Liver (tissue), 8 donors: ENCODE measurements at regions not wholly inside any gene's neighbourhood (a gene's known extent, or its start where the extent isn't known, plus 50 kb on each side); places are given as distances from the start of the nearest gene placed in this dataset.

Experiments used
- DNase-seq: peaks from one replicate; pipeline ENCODE4 v3.0.0-alpha.2; 2017; ENCODE audit warnings: low spot score
- H3K27ac ChIP-seq, 2 donors: one replicate each; pipeline ENCODE4 v1.7.0; 2013; ENCODE audit warnings: inconsistent platforms in 2 of 2, low read length in 2 of 2, control low read depth in 1 of 2, low read depth in 1 of 2, mild to moderate bottlenecking in 1 of 2
- H3K27me3 ChIP-seq, 4 donors: one replicate each; pipeline versions ENCODE4 v1.6.1 to v1.7.0; 2013; ENCODE audit warnings: low read length in 3 of 4, inconsistent platforms in 1 of 4, mild to moderate bottlenecking in 1 of 4, moderate library complexity in 1 of 4; ENCODE audit not compliant: control insufficient read depth in 4 of 4, insufficient read depth in 4 of 4
- H3K36me3 ChIP-seq, 4 donors: one replicate each; pipeline versions ENCODE4 v1.6.1 to v1.7.0; 2013; ENCODE audit warnings: low read length in 3 of 4, mild to moderate bottlenecking in 3 of 4, low read depth in 1 of 4, moderate library complexity in 1 of 4; ENCODE audit not compliant: control insufficient read depth in 4 of 4, insufficient read depth in 3 of 4
- H3K4me1 ChIP-seq, 4 donors: one replicate each; pipeline versions ENCODE4 v1.6.1 to v1.7.0; 2013; ENCODE audit warnings: low read length in 3 of 4, mild to moderate bottlenecking in 3 of 4, moderate library complexity in 1 of 4; ENCODE audit not compliant: control insufficient read depth in 4 of 4, insufficient read depth in 4 of 4
- H3K4me3 ChIP-seq, 3 donors: one replicate each; pipeline versions ENCODE4 v1.6.1 to v1.7.0; 2013; ENCODE audit warnings: low read length in 3 of 3, control low read depth in 1 of 3, low read depth in 1 of 3, mild to moderate bottlenecking in 1 of 3
- H3K9ac ChIP-seq, 2 donors: one replicate each; pipeline ENCODE4 v1.7.0; 2013; ENCODE audit warnings: low read length in 2 of 2, mild to moderate bottlenecking in 2 of 2, moderate library complexity in 2 of 2, control low read depth in 1 of 2, low read depth in 1 of 2
- H3K9me3 ChIP-seq, 4 donors: one replicate each; pipeline versions ENCODE4 v1.6.1 to v1.7.0; 2013; ENCODE audit warnings: low read length in 3 of 4; ENCODE audit not compliant: control insufficient read depth in 4 of 4
- ATF3 ChIP-seq: IDR thresholded peaks from 2 replicates; pipeline ENCODE4 v1.6.1; 2016; ENCODE audit warnings: antibody characterized with exemption
- CTCF ChIP-seq: fragments of 150-350 bp; IDR thresholded peaks from 2 replicates; pipeline ENCODE4 v1.5.1; 2017; ENCODE audit warnings: improper control_type of control experiment, low read depth, low read length; ENCODE audit not compliant: missing input control
- EGR1 ChIP-seq, 2 donors: IDR thresholded peaks; 2 replicates each; pipeline ENCODE4 v1.6.1; 2016 to 2018; ENCODE audit warnings: antibody characterized with exemption in 2 of 2, low read depth in 2 of 2
- FOXA1 ChIP-seq: IDR thresholded peaks from 2 replicates; pipeline ENCODE4 v1.6.1; 2016; ENCODE audit warnings: antibody characterized with exemption
- FOXA2 ChIP-seq: IDR thresholded peaks from 2 replicates; pipeline ENCODE4 v1.6.1; 2016; ENCODE audit warnings: antibody characterized with exemption
- HNF4A ChIP-seq, 2 donors: conservative IDR thresholded peaks; 2 replicates each; pipeline ENCODE4 v1.6.1; 2016; ENCODE audit warnings: antibody characterized with exemption in 2 of 2, mild to moderate bottlenecking in 2 of 2
- HNF4G ChIP-seq: IDR thresholded peaks from 2 replicates; pipeline ENCODE4 v1.6.1; 2016; ENCODE audit warnings: antibody characterized with exemption
- JUND ChIP-seq, 2 donors: IDR thresholded peaks; 2 replicates each; pipeline ENCODE4 v1.6.1; 2016; ENCODE audit warnings: antibody characterized with exemption in 2 of 2
- NR2F2 ChIP-seq: IDR thresholded peaks from 2 replicates; pipeline ENCODE4 v1.6.1; 2016; ENCODE audit warnings: antibody characterized with exemption
- RAD21 ChIP-seq, 2 donors: IDR thresholded peaks; 2 replicates each; pipeline ENCODE4 v1.6.1; 2016; ENCODE audit warnings: antibody characterized with exemption in 2 of 2, mild to moderate bottlenecking in 2 of 2
- RXRA ChIP-seq, 2 donors: IDR thresholded peaks; 2 replicates each; pipeline ENCODE4 v1.6.1; 2017 to 2018; ENCODE audit warnings: antibody characterized with exemption in 2 of 2, mild to moderate bottlenecking in 1 of 2
- SP1 ChIP-seq: IDR thresholded peaks from 2 replicates; pipeline ENCODE4 v1.6.1; 2018; ENCODE audit warnings: antibody characterized with exemption, mild to moderate bottlenecking
- TAF1 ChIP-seq: conservative IDR thresholded peaks from 2 replicates; pipeline ENCODE4 v1.6.1; 2016; ENCODE audit warnings: antibody characterized with exemption, mild to moderate bottlenecking
- WGBS: extraction: QIAGEN DNeasy Blood & Tissue Kit; methylation state at CpG from one replicate; pipeline ENCODE4 v1.1.7; 2013; 5-methylcytosine and 5-hydroxymethylcytosine counted together
- TF ChIP-seq, protein P1 (sequence below): IDR thresholded peaks from 2 replicates; pipeline ENCODE4 v1.6.1; 2016; ENCODE audit warnings: antibody characterized with exemption
- TF ChIP-seq, protein P2 (sequence below): IDR thresholded peaks from 2 replicates; pipeline ENCODE4 v1.6.1; 2016; ENCODE audit warnings: antibody characterized with exemption
- TF ChIP-seq, protein P3 (sequence below): IDR thresholded peaks from 2 replicates; pipeline ENCODE4 v1.6.1; 2016; ENCODE audit warnings: antibody characterized with exemption, mild to moderate bottlenecking
- donor health status: healthy.
- donor health status: healthy.
- donor health status: healthy.
- donor health status: healthy.
- donor health status: healthy.

GRCh38 chr11:91984033-91984584 is 240.5 kb upstream of the FAT3 start:
- H3K9ac ChIP-seq = no peak overlapping the region
- H3K4me3 ChIP-seq = no peak overlapping the region
- DNase-seq = no peak
- H3K36me3 ChIP-seq = no peaks in the 10 kb centered on the region
- H3K9me3 ChIP-seq = no peaks in the 10 kb centered on the region
- H3K4me1 ChIP-seq = peaks cover 0 to 3% (median 0%) of the 10 kb centered on the region in 4 donors
- 69% methylated on average over 5 of the region's 5 CpGs for WGBS
- TF ChIP-seq TAF1 = no peak
- no peak for TF ChIP-seq HNF4G
- TF ChIP-seq FOXA1 = no peak
- no peak for TF ChIP-seq SP1
- TF ChIP-seq, protein P1, sequence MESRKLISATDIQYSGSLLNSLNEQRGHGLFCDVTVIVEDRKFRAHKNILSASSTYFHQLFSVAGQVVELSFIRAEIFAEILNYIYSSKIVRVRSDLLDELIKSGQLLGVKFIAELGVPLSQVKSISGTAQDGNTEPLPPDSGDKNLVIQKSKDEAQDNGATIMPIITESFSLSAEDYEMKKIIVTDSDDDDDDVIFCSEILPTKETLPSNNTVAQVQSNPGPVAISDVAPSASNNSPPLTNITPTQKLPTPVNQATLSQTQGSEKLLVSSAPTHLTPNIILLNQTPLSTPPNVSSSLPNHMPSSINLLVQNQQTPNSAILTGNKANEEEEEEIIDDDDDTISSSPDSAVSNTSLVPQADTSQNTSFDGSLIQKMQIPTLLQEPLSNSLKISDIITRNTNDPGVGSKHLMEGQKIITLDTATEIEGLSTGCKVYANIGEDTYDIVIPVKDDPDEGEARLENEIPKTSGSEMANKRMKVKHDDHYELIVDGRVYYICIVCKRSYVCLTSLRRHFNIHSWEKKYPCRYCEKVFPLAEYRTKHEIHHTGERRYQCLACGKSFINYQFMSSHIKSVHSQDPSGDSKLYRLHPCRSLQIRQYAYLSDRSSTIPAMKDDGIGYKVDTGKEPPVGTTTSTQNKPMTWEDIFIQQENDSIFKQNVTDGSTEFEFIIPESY = no peak
- TF ChIP-seq RXRA (IDR thresholded peaks at IDR 0.05) = no peak
- TF ChIP-seq, protein P2, sequence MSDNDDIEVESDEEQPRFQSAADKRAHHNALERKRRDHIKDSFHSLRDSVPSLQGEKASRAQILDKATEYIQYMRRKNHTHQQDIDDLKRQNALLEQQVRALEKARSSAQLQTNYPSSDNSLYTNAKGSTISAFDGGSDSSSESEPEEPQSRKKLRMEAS = no peak
- TF ChIP-seq, protein P3, sequence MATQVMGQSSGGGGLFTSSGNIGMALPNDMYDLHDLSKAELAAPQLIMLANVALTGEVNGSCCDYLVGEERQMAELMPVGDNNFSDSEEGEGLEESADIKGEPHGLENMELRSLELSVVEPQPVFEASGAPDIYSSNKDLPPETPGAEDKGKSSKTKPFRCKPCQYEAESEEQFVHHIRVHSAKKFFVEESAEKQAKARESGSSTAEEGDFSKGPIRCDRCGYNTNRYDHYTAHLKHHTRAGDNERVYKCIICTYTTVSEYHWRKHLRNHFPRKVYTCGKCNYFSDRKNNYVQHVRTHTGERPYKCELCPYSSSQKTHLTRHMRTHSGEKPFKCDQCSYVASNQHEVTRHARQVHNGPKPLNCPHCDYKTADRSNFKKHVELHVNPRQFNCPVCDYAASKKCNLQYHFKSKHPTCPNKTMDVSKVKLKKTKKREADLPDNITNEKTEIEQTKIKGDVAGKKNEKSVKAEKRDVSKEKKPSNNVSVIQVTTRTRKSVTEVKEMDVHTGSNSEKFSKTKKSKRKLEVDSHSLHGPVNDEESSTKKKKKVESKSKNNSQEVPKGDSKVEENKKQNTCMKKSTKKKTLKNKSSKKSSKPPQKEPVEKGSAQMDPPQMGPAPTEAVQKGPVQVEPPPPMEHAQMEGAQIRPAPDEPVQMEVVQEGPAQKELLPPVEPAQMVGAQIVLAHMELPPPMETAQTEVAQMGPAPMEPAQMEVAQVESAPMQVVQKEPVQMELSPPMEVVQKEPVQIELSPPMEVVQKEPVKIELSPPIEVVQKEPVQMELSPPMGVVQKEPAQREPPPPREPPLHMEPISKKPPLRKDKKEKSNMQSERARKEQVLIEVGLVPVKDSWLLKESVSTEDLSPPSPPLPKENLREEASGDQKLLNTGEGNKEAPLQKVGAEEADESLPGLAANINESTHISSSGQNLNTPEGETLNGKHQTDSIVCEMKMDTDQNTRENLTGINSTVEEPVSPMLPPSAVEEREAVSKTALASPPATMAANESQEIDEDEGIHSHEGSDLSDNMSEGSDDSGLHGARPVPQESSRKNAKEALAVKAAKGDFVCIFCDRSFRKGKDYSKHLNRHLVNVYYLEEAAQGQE = no peak
- TF ChIP-seq HNF4A (conservative IDR thresholded peaks at IDR 0.05) = no peak
- TF ChIP-seq ATF3 = no peak
- no peak for TF ChIP-seq FOXA2
- TF ChIP-seq JUND (IDR thresholded peaks at IDR 0.05) = no peak
- no peak for TF ChIP-seq EGR1 (IDR thresholded peaks at IDR 0.05; ENCODE audit: low read depth in 2 of 2)
- no peak for TF ChIP-seq CTCF
- no peak for TF ChIP-seq RAD21 (IDR thresholded peaks at IDR 0.05)
- no peak for TF ChIP-seq NR2F2
- H3K27me3 ChIP-seq = no peaks in the 10 kb centered on the region
- no peak overlapping the region for H3K27ac ChIP-seq

- no peaks in the 10 kb centered on the region for H3K9me3 ChIP-seq
- H3K36me3 ChIP-seq = no peaks in the 10 kb centered on the region
- no peak for DNase-seq
- H3K27ac ChIP-seq = no peak overlapping the region
- 28% methylated on average over 1 of the region's 1 CpG for WGBS
- H3K4me3 ChIP-seq = no peak overlapping the region
- H3K4me1 ChIP-seq = peaks cover 0 to 3% (median 0%) of the 10 kb centered on the region in 4 donors
- H3K27me3 ChIP-seq = no peaks in the 10 kb centered on the region
- H3K9ac ChIP-seq = no peak overlapping the region
- TF ChIP-seq CTCF = no peak
Observed at GRCh38 chr11:91981995-91982394, 242.6 kb upstream of the FAT3 start.
